ENCODE measurements at regions not wholly inside any gene's neighbourhood (a gene's known extent, or its start where the extent isn't known, plus 50 kb on each side); places are given as distances from the start of the nearest gene placed in this dataset.
"Not testable (repeated sequence)": the region's sequence is repeated elsewhere in the genome, so short reads cannot be mapped to it uniquely, and the experiment has no call there.

GRCh38 chrX:9357518-9358114 lies 107.2 kb upstream of the TBL1X start:
- peaks cover 12% of the 10 kb centered on the region for H3K9me3 Mint-ChIP-seq

GRCh38 chrX:9362363-9362928 lies 102.4 kb upstream of the TBL1X start:
- H3K27me3 Mint-ChIP-seq (ENCODE audit: low read depth) = no peaks in the 10 kb centered on the region
- H3K36me3 Mint-ChIP-seq (ENCODE audit: low read depth) = no peaks in the 10 kb centered on the region
- H3K4me1 Mint-ChIP-seq (ENCODE audit: low read depth) = no peaks in the 10 kb centered on the region
- H3K4me3 Mint-ChIP-seq = no peak overlapping the region
- H3K27ac Mint-ChIP-seq = no peak overlapping the region
- H3K9me3 Mint-ChIP-seq = no peaks in the 10 kb centered on the region

More at GRCh38 chrX:9357518-9358114, 107.2 kb upstream of the TBL1X start:
- Mint-ChIP-seq H3K4me3 (no peak overlapping the region), H3K27ac (no peak overlapping the region), H3K27me3 (ENCODE audit: low read depth) (no peaks in the 10 kb centered on the region), H3K4me1 (ENCODE audit: low read depth) (peaks cover 25% of the 10 kb centered on the region), H3K36me3 (ENCODE audit: low read depth) (peaks cover 9% of the 10 kb centered on the region)

GRCh38 chrX:9367421-9367820 lies 97.4 kb upstream of the TBL1X start:
- H3K36me3 Mint-ChIP-seq (ENCODE audit: low read depth) = no peaks in the 10 kb centered on the region
- no peak overlapping the region for H3K27ac Mint-ChIP-seq
- no peaks in the 10 kb centered on the region for H3K27me3 Mint-ChIP-seq (ENCODE audit: low read depth)
- H3K4me3 Mint-ChIP-seq = no peak overlapping the region
- no peaks in the 10 kb centered on the region for H3K9me3 Mint-ChIP-seq
- H3K4me1 Mint-ChIP-seq (ENCODE audit: low read depth) = peaks cover 13% of the 10 kb centered on the region

GRCh38 chrX:9368262-9368661 lies 96.6 kb upstream of the TBL1X start:
- peaks cover 3% of the 10 kb centered on the region for H3K36me3 Mint-ChIP-seq (ENCODE audit: low read depth)
- H3K4me1 Mint-ChIP-seq (ENCODE audit: low read depth) = peaks cover 13% of the 10 kb centered on the region
- no peak overlapping the region for H3K27ac Mint-ChIP-seq
- no peaks in the 10 kb centered on the region for H3K27me3 Mint-ChIP-seq (ENCODE audit: low read depth)
- no peaks in the 10 kb centered on the region for H3K9me3 Mint-ChIP-seq
- H3K4me3 Mint-ChIP-seq = no peak overlapping the region

GRCh38 chrX:9369802-9370291 lies 95.0 kb upstream of the TBL1X start:
- no peaks in the 10 kb centered on the region for H3K27me3 Mint-ChIP-seq (ENCODE audit: low read depth)
- peak overlapping the region; percentile 62 for H3K27ac Mint-ChIP-seq
- no peak overlapping the region for H3K4me3 Mint-ChIP-seq
- peaks cover 3% of the 10 kb centered on the region for H3K36me3 Mint-ChIP-seq (ENCODE audit: low read depth)
- H3K9me3 Mint-ChIP-seq = no peaks in the 10 kb centered on the region
- H3K4me1 Mint-ChIP-seq (ENCODE audit: low read depth) = peaks cover 13% of the 10 kb centered on the region

- peaks cover 3% of the 10 kb centered on the region for H3K36me3 Mint-ChIP-seq (ENCODE audit: low read depth)
- H3K9me3 Mint-ChIP-seq = no peaks in the 10 kb centered on the region
- no peaks in the 10 kb centered on the region for H3K27me3 Mint-ChIP-seq (ENCODE audit: low read depth)
- H3K4me3 Mint-ChIP-seq = no peak overlapping the region
- H3K4me1 Mint-ChIP-seq (ENCODE audit: low read depth) = peaks cover 13% of the 10 kb centered on the region
- H3K27ac Mint-ChIP-seq = no peak overlapping the region
Measured at GRCh38 chrX:9370893-9371292, 94.0 kb upstream of the TBL1X start.

- H3K4me3 Mint-ChIP-seq = no peak overlapping the region
- H3K4me1 Mint-ChIP-seq (ENCODE audit: low read depth) = peaks cover 13% of the 10 kb centered on the region
- H3K27me3 Mint-ChIP-seq (ENCODE audit: low read depth) = no peaks in the 10 kb centered on the region
- peaks cover 7% of the 10 kb centered on the region for H3K9me3 Mint-ChIP-seq
- no peak overlapping the region for H3K27ac Mint-ChIP-seq
- H3K36me3 Mint-ChIP-seq (ENCODE audit: low read depth) = peaks cover 6% of the 10 kb centered on the region
Measured at GRCh38 chrX:9372866-9373265, 92.0 kb upstream of the TBL1X start.

GRCh38 chrX:9373789-9374188 lies 91.1 kb upstream of the TBL1X start:
- Mint-ChIP-seq H3K4me3 (no peak overlapping the region), H3K9me3 (peaks cover 8% of the 10 kb centered on the region), H3K27ac (no peak overlapping the region), H3K36me3 (ENCODE audit: low read depth) (peaks cover 6% of the 10 kb centered on the region), H3K4me1 (ENCODE audit: low read depth) (peaks cover 15% of the 10 kb centered on the region), H3K27me3 (ENCODE audit: low read depth) (no peaks in the 10 kb centered on the region)

- H3K9me3 Mint-ChIP-seq = peaks cover 14% of the 10 kb centered on the region
- peaks cover 6% of the 10 kb centered on the region for H3K36me3 Mint-ChIP-seq (ENCODE audit: low read depth)
- no peak overlapping the region for H3K27ac Mint-ChIP-seq
- H3K27me3 Mint-ChIP-seq (ENCODE audit: low read depth) = no peaks in the 10 kb centered on the region
- H3K4me1 Mint-ChIP-seq (ENCODE audit: low read depth) = peaks cover 19% of the 10 kb centered on the region
- H3K4me3 Mint-ChIP-seq = no peak overlapping the region
Measured at GRCh38 chrX:9374555-9374954, 90.3 kb upstream of the TBL1X start.

- Mint-ChIP-seq H3K4me1 (ENCODE audit: low read depth) (peaks cover 13% of the 10 kb centered on the region), H3K4me3 (no peak overlapping the region), H3K27me3 (ENCODE audit: low read depth) (no peaks in the 10 kb centered on the region), H3K9me3 (peaks cover 14% of the 10 kb centered on the region), H3K27ac (no peak overlapping the region), H3K36me3 (ENCODE audit: low read depth) (peaks cover 8% of the 10 kb centered on the region)
Measured at GRCh38 chrX:9376111-9376510, 88.7 kb upstream of the TBL1X start.

GRCh38 chrX:9377216-9377615 lies 87.6 kb upstream of the TBL1X start:
- H3K4me3 Mint-ChIP-seq; H3K27me3 Mint-ChIP-seq (ENCODE audit: low read depth); H3K36me3 Mint-ChIP-seq (ENCODE audit: low read depth): not testable (repeated sequence)

GRCh38 chrX:9378980-9379696 lies 85.7 kb upstream of the TBL1X start:
- Mint-ChIP-seq H3K9me3 (peaks cover 14% of the 10 kb centered on the region), H3K4me3 (no peak overlapping the region), H3K36me3 (ENCODE audit: low read depth) (peaks cover 4% of the 10 kb centered on the region), H3K27me3 (ENCODE audit: low read depth) (no peaks in the 10 kb centered on the region), H3K27ac (peak overlapping the region; percentile 31), H3K4me1 (ENCODE audit: low read depth) (peaks cover 24% of the 10 kb centered on the region)

More at GRCh38 chrX:9377216-9377615, 87.6 kb upstream of the TBL1X start:
- Mint-ChIP-seq H3K4me1 (ENCODE audit: low read depth) (peaks cover 13% of the 10 kb centered on the region), H3K9me3 (peaks cover 14% of the 10 kb centered on the region)
- not testable (repeated sequence) for H3K27ac Mint-ChIP-seq

- no peaks in the 10 kb centered on the region for H3K27me3 Mint-ChIP-seq (ENCODE audit: low read depth)
Measured at GRCh38 chrX:9379697-9380551, 84.9 kb upstream of the TBL1X start.

GRCh38 chrX:9383655-9384054 lies 81.2 kb upstream of the TBL1X start:
- no peak overlapping the region for H3K27ac Mint-ChIP-seq
- H3K9me3 Mint-ChIP-seq = peaks cover 6% of the 10 kb centered on the region
- peaks cover 23% of the 10 kb centered on the region for H3K4me1 Mint-ChIP-seq (ENCODE audit: low read depth)
- peaks cover 1% of the 10 kb centered on the region for H3K36me3 Mint-ChIP-seq (ENCODE audit: low read depth)
- peaks cover 4% of the 10 kb centered on the region for H3K27me3 Mint-ChIP-seq (ENCODE audit: low read depth)
- no peak overlapping the region for H3K4me3 Mint-ChIP-seq

More at GRCh38 chrX:9379697-9380551, 84.9 kb upstream of the TBL1X start:
- Mint-ChIP-seq H3K36me3 (ENCODE audit: low read depth) (peaks cover 4% of the 10 kb centered on the region), H3K27ac (peak overlapping the region; percentile 63), H3K4me3 (no peak overlapping the region), H3K9me3 (peaks cover 14% of the 10 kb centered on the region), H3K4me1 (ENCODE audit: low read depth) (peaks cover 24% of the 10 kb centered on the region)

Data from T-helper 1 cell treated with Interleukin-12 subunit alpha and Interleukin-12 subunit beta and Interleukin-4 antibody, amounts not matched to agents 30 μg/mL and 1 μg/mL, for 36 hours (primary cell).